B cell (primary cell): ENCODE measurements at regions not wholly inside any gene's neighbourhood (a gene's known extent, or its start where the extent isn't known, plus 50 kb on each side); places are given as distances from the start of the nearest gene placed in this dataset.

Source experiments
- CTCF ChIP-seq: fragments of 200-600 bp; IDR thresholded peaks from one replicate; pipeline ENCODE4 v1.8.0; 2022; ENCODE audit warnings: antibody characterized with exemption, mild to moderate bottlenecking
- EZH2 ChIP-seq: IDR thresholded peaks from 2 replicates; pipeline ENCODE4 v1.6.1; 2012; ENCODE audit warnings: borderline replicate concordance, low read depth, mild to moderate bottlenecking, moderate library complexity, low read length; ENCODE audit not compliant: insufficient read depth, poor library complexity, severe bottlenecking

GRCh38 chr9:90088856-90089255 lies 484.0 kb downstream of the GADD45G start:
- TF ChIP-seq CTCF (no peak), EZH2 (no peak)
